Hematopoietic multipotent progenitor cell treated with erythropoietin and hydrocortisone succinate and interleukin-3 and kit ligand, for 6 days (in vitro differentiated cells): ENCODE measurements at regions not wholly inside any gene's neighbourhood (a gene's known extent, or its start where the extent isn't known, plus 50 kb on each side); places are given as distances from the start of the nearest gene placed in this dataset.
A peak's percentile ranks its signal among the peaks of the same experiment; 100 is the strongest.

ENCODE experiments used
- DNase-seq: peaks from one replicate; pipeline ENCODE4 v3.0.0-alpha.2; 2015

- DNase-seq, result no peak
These were observed 163.2 kb upstream of the FAM9B start for GRCh38 chrX:9196961-9197640.

GRCh38 chrX:9204560-9204959, 170.6 kb upstream of the FAM9B start:
- no peak for DNase-seq

GRCh38 chrX:9205599-9206223, 171.8 kb upstream of the FAM9B start:
- DNase-seq, result no peak

GRCh38 chrX:9207142-9207541, 173.2 kb upstream of the FAM9B start:
- no peak for DNase-seq

GRCh38 chrX:9211269-9211668, 177.3 kb upstream of the FAM9B start:
- no peak for DNase-seq

- DNase-seq, result no peak
These were observed 187.9 kb upstream of the FAM9B start for GRCh38 chrX:9221781-9222180.

- no peak for DNase-seq
These were observed 188.4 kb upstream of the FAM9B start for GRCh38 chrX:9222299-9222698.

GRCh38 chrX:9227276-9227675, 193.3 kb upstream of the FAM9B start:
- DNase-seq, result no peak

GRCh38 chrX:9231491-9231890, 197.6 kb upstream of the FAM9B start:
- no peak for DNase-seq

- no peak for DNase-seq
These were observed 199.2 kb upstream of the FAM9B start for GRCh38 chrX:9233141-9233540.

GRCh38 chrX:9234315-9234714, 200.4 kb upstream of the FAM9B start:
- DNase-seq, result no peak

GRCh38 chrX:9235722-9236121, 201.8 kb upstream of the FAM9B start:
- no peak for DNase-seq

GRCh38 chrX:9240956-9241355, 207.0 kb upstream of the FAM9B start:
- no peak for DNase-seq

GRCh38 chrX:9241427-9241826, 207.5 kb upstream of the FAM9B start:
- no peak for DNase-seq

- no peak for DNase-seq
These were observed 215.3 kb upstream of the FAM9B start for GRCh38 chrX:9249051-9249846.

GRCh38 chrX:9252182-9252581, 212.7 kb upstream of the TBL1X start:
- DNase-seq, result no peak

GRCh38 chrX:9253211-9253610, 211.6 kb upstream of the TBL1X start:
- DNase-seq, result peak; percentile 14

GRCh38 chrX:9257718-9258420, 207.0 kb upstream of the TBL1X start:
- no peak for DNase-seq

GRCh38 chrX:9258421-9259104, 206.3 kb upstream of the TBL1X start:
- no peak for DNase-seq

GRCh38 chrX:9260603-9261002, 204.3 kb upstream of the TBL1X start:
- DNase-seq, result no peak

- no peak for DNase-seq
These were observed 197.4 kb upstream of the TBL1X start for GRCh38 chrX:9267415-9267814.

- no peak for DNase-seq
These were observed 195.7 kb upstream of the TBL1X start for GRCh38 chrX:9269134-9269533.
